Common myeloid progenitor, CD34-positive (primary cell): ENCODE measurements at regions not wholly inside any gene's neighbourhood (a gene's known extent, or its start where the extent isn't known, plus 50 kb on each side); places are given as distances from the start of the nearest gene placed in this dataset.

Experiments used
- CTCF ChIA-PET: fragments of 350-600 bp; sonication (Branson Sonifier 250); formaldehyde crosslinking; loops from one replicate; lab custom pipeline; 2021; ENCODE audit warnings: antibody characterized with exemption; lab: Charles Lee
- POLR2A ChIA-PET: fragments of 350-600 bp; sonication (Branson Sonifier 250); formaldehyde crosslinking; loops from one replicate; lab custom pipeline; 2021; ENCODE audit warnings: antibody characterized with exemption; lab: Charles Lee
- DNase-seq, 3 donors: peaks; one replicate each; pipeline versions ENCODE4 v3.0.0 to v3.0.0-alpha.2; 2013
- H3K27ac ChIP-seq, 2 experiments: 1 replicate in 1 of 2; 2 replicates in 1 of 2; pipeline ENCODE4 v1.7.0; 2013; ENCODE audit warnings: inconsistent platforms in 2 of 2, low read length in 2 of 2, mild to moderate bottlenecking in 2 of 2, low read depth in 1 of 2, moderate library complexity in 1 of 2; ENCODE audit not compliant: severe bottlenecking in 2 of 2, insufficient read depth in 1 of 2, poor library complexity in 1 of 2
- H3K27me3 ChIP-seq, 5 experiments: replicated peaks in 2 of 5; 1 replicate in 3 of 5; 2 replicates in 2 of 5; pipeline versions ENCODE4 v1.6.1 to v1.7.0; 2013; ENCODE audit warnings: low read length in 4 of 5, mild to moderate bottlenecking in 2 of 5, moderate library complexity in 2 of 5, inconsistent platforms in 1 of 5; ENCODE audit not compliant: insufficient read depth in 5 of 5, control insufficient read depth in 4 of 5
- H3K36me3 ChIP-seq, 4 experiments: 1 replicate in 2 of 4; 2 replicates in 2 of 4; pipeline versions ENCODE4 v1.6.1 to v1.7.0; 2013; ENCODE audit warnings: low read length in 3 of 4, control low read depth in 1 of 4, mild to moderate bottlenecking in 1 of 4; ENCODE audit not compliant: control insufficient read depth in 4 of 4, insufficient read depth in 4 of 4
- H3K4me1 ChIP-seq, 4 experiments: 1 replicate in 3 of 4; 2 replicates in 1 of 4; pipeline versions ENCODE4 v1.6.1 to v1.7.1; 2013; ENCODE audit warnings: low read length in 3 of 4, mild to moderate bottlenecking in 3 of 4, control low read depth in 1 of 4, inconsistent platforms in 1 of 4, moderate library complexity in 1 of 4; ENCODE audit not compliant: control insufficient read depth in 4 of 4, insufficient read depth in 4 of 4; ENCODE audit errors: control extremely low read depth in 1 of 4
- H3K4me3 ChIP-seq, 7 experiments: 1 replicate in 4 of 7; 2 replicates in 3 of 7; pipeline versions ENCODE4 v1.5.1 to v1.7.0; 2013; ENCODE audit warnings: mild to moderate bottlenecking in 7 of 7, low read length in 6 of 7, moderate library complexity in 6 of 7, inconsistent platforms in 2 of 7, low read depth in 2 of 7, control low read depth in 1 of 7; ENCODE audit not compliant: insufficient read depth in 4 of 7, control insufficient read depth in 1 of 7; ENCODE audit errors: extremely low read depth in 1 of 7
- H3K9me3 ChIP-seq, 5 experiments: 1 replicate in 4 of 5; 2 replicates in 1 of 5; pipeline versions ENCODE4 v1.6.1 to v1.7.1; 2013; ENCODE audit warnings: low read length in 4 of 5, mild to moderate bottlenecking in 2 of 5, inconsistent platforms in 1 of 5, low read depth in 1 of 5, moderate library complexity in 1 of 5; ENCODE audit not compliant: control insufficient read depth in 4 of 5, insufficient read depth in 2 of 5; ENCODE audit errors: control extremely low read depth in 1 of 5
- WGBS: methylation state at CpG from one replicate; pipeline ENCODE4 v1.1.5; 2013; ENCODE audit not compliant: insufficient coverage; 5-methylcytosine and 5-hydroxymethylcytosine counted together

- no peaks in the 10 kb centered on the region for H3K27me3 ChIP-seq
- DNase-seq: no peak
- ChIA-PET POLR2A (no interaction called here), CTCF (interaction anchor here (0.6 kb wide), 1 partner anchor 988 kb away, joined by 4 read pairs; no protein-coding TSS in a partner anchor)
- no CpG with 5 or more reads among the region's 1 CpG for WGBS
- H3K36me3 ChIP-seq: no peaks in the 10 kb centered on the region
- no peaks in the 10 kb centered on the region for H3K9me3 ChIP-seq
- H3K27ac ChIP-seq: no peak overlapping the region
- H3K4me3 ChIP-seq: no peak overlapping the region
- no peaks in the 10 kb centered on the region for H3K4me1 ChIP-seq
These were observed 284.5 kb upstream of the DNAJC19 start for GRCh38 chr3:181274025-181274424.

- H3K36me3 ChIP-seq: no peaks in the 10 kb centered on the region
- H3K27ac ChIP-seq: no peak overlapping the region
- H3K9me3 ChIP-seq: no peaks in the 10 kb centered on the region
- ChIA-PET POLR2A (no interaction called here), CTCF (no interaction called here)
- H3K4me3 ChIP-seq: no peak overlapping the region
- peaks cover 0 to 3% (median 0%) of the 10 kb centered on the region in 4 experiments for H3K4me1 ChIP-seq
- H3K27me3 ChIP-seq: peaks cover 0 to 4% (median 0%) of the 10 kb centered on the region in 5 experiments
- DNase-seq: no peak
These were observed 277.8 kb upstream of the DNAJC19 start for GRCh38 chr3:181267312-181267711.

GRCh38 chr3:181265750-181266333, 276.3 kb upstream of the DNAJC19 start:
- H3K4me3 ChIP-seq: peak overlapping the region in 5 of 7 experiments; percentile 15 to 73 (median 37)
- POLR2A ChIA-PET: no interaction called here
- peak in 2 of 3 donors; percentile 38 to 56 for DNase-seq

GRCh38 chr3:181264486-181264885, 274.9 kb upstream of the DNAJC19 start:
- no peak overlapping the region for H3K4me3 ChIP-seq
- no peak overlapping the region for H3K27ac ChIP-seq
- no peak for DNase-seq
- peaks cover 0 to 2% (median 0%) of the 10 kb centered on the region in 5 experiments for H3K9me3 ChIP-seq
- peaks cover 0 to 4% (median 0%) of the 10 kb centered on the region in 5 experiments for H3K27me3 ChIP-seq
- POLR2A ChIA-PET: no interaction called here
- no peaks in the 10 kb centered on the region for H3K36me3 ChIP-seq
- CTCF ChIA-PET: no interaction called here
- WGBS: no CpG with 5 or more reads among the region's 2 CpGs
- peaks cover 0 to 3% (median 0%) of the 10 kb centered on the region in 4 experiments for H3K4me1 ChIP-seq

More at GRCh38 chr3:181265750-181266333, 276.3 kb upstream of the DNAJC19 start:
- H3K27ac ChIP-seq: no peak overlapping the region
- H3K36me3 ChIP-seq: no peaks in the 10 kb centered on the region
- CTCF ChIA-PET: no interaction called here
- peaks cover 0 to 4% (median 0%) of the 10 kb centered on the region in 5 experiments for H3K27me3 ChIP-seq
- H3K9me3 ChIP-seq: peaks cover 0 to 2% (median 0%) of the 10 kb centered on the region in 5 experiments
- peaks cover 0 to 3% (median 0%) of the 10 kb centered on the region in 4 experiments for H3K4me1 ChIP-seq
- 22% methylated on average over 2 of the region's 4 CpGs for WGBS

- CTCF ChIA-PET: interaction anchor here (0.9 kb wide), 1 partner anchor 21 kb away, joined by 3 read pairs; no protein-coding TSS in a partner anchor
- POLR2A ChIA-PET: interaction anchor here (0.5 kb wide), 1 partner anchor 12 kb away, joined by 3 read pairs; no protein-coding TSS in a partner anchor
- H3K27me3 ChIP-seq: peaks cover 0 to 9% (median 0%) of the 10 kb centered on the region in 5 experiments
- no peaks in the 10 kb centered on the region for H3K9me3 ChIP-seq
- 85% methylated on average over 2 of the region's 3 CpGs for WGBS
- no peaks in the 10 kb centered on the region for H3K36me3 ChIP-seq
- H3K27ac ChIP-seq: no peak overlapping the region
- H3K4me3 ChIP-seq: no peak overlapping the region
- DNase-seq: no peak
- H3K4me1 ChIP-seq: no peaks in the 10 kb centered on the region
These were observed 264.3 kb upstream of the DNAJC19 start for GRCh38 chr3:181253796-181254195.

GRCh38 chr3:181252631-181253030, 263.1 kb upstream of the DNAJC19 start:
- Histone ChIP-seq H3K9me3 (no peaks in the 10 kb centered on the region), H3K4me1 (no peaks in the 10 kb centered on the region), H3K27me3 (peaks cover 0 to 9% (median 0%) of the 10 kb centered on the region in 5 experiments), H3K27ac (no peak overlapping the region), H3K4me3 (no peak overlapping the region), H3K36me3 (no peaks in the 10 kb centered on the region)
- CTCF ChIA-PET: no interaction called here
- POLR2A ChIA-PET: no interaction called here
- DNase-seq: no peak
- WGBS: 49% methylated on average over 3 of the region's 3 CpGs

GRCh38 chr3:181250714-181251113, 261.2 kb upstream of the DNAJC19 start:
- no peak for DNase-seq
- WGBS: 40% methylated on average over 1 of the region's 3 CpGs
- no peak overlapping the region for H3K4me3 ChIP-seq
- no peaks in the 10 kb centered on the region for H3K4me1 ChIP-seq
- peaks cover 0 to 9% (median 0%) of the 10 kb centered on the region in 5 experiments for H3K27me3 ChIP-seq
- CTCF ChIA-PET: no interaction called here
- H3K36me3 ChIP-seq: no peaks in the 10 kb centered on the region
- POLR2A ChIA-PET: no interaction called here
- no peaks in the 10 kb centered on the region for H3K9me3 ChIP-seq
- no peak overlapping the region for H3K27ac ChIP-seq
